VCaP (cell line): ENCODE measurements at regions not wholly inside any gene's neighbourhood (a gene's known extent, or its start where the extent isn't known, plus 50 kb on each side); places are given as distances from the start of the nearest gene placed in this dataset.

Experiments
- H3K27ac ChIP-seq: fragments of 450-650 bp; 2 replicates; pipeline ENCODE4 v1.5.1; 2017
- TF ChIP-seq, protein P1 (sequence below): fragments of 450-650 bp; conservative IDR thresholded peaks from 2 replicates; pipeline ENCODE4 v1.5.1; 2017; ENCODE audit warnings: mild to moderate bottlenecking, moderate library complexity

DNA sequence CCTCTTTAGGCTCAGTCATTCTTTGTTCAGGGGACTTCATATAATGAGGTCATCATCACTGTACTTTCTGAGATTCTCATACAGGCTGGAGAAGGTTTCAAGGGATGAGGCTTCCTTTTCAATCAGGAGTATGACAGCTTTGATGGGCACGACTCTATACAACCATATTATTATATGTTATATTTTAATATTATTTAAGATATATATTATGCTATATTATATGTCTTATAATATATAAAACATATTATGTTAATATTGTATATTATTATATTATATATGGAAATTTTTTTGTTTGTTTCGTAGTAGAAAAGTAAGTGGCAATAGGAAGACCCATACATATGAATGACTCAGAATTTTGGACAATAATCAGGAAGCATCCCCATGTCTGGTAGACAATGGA lies 78.0 kb upstream of the GATA6 start:
- H3K27ac ChIP-seq: no peak overlapping the region
- TF ChIP-seq, protein P1, sequence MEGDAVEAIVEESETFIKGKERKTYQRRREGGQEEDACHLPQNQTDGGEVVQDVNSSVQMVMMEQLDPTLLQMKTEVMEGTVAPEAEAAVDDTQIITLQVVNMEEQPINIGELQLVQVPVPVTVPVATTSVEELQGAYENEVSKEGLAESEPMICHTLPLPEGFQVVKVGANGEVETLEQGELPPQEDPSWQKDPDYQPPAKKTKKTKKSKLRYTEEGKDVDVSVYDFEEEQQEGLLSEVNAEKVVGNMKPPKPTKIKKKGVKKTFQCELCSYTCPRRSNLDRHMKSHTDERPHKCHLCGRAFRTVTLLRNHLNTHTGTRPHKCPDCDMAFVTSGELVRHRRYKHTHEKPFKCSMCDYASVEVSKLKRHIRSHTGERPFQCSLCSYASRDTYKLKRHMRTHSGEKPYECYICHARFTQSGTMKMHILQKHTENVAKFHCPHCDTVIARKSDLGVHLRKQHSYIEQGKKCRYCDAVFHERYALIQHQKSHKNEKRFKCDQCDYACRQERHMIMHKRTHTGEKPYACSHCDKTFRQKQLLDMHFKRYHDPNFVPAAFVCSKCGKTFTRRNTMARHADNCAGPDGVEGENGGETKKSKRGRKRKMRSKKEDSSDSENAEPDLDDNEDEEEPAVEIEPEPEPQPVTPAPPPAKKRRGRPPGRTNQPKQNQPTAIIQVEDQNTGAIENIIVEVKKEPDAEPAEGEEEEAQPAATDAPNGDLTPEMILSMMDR: no peak

DNA sequence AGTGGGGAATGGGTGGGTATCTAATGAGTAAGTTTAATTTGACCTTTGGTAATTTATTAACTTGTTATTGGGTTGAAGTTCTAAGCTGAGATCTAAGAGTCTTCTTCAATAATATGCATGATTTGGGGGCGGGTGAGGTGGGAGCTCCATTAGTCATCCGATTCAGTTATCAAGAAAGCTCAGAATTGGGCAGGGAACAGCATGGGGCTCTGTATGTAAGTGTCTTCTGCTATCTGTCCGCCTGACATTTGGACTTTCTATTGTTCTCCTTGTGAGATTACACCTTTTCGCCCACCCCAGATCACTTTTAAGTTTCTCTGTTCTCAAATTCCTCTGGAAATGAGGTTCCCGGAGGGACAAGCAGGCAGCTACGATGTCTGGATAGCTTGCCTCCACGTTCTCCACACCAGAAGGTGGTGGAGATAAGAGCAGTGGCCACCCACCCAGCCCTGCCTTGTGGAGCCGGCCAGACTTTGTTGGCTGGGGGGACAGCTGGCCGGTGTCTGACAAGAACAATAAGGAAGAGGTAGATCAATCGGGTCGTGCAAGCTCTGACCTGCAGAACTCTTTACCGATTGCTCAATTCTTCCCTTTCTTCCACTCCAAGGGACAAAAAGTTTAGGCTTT lies 75.5 kb upstream of the GATA6 start:
- TF ChIP-seq, protein P1: no peak
- no peak overlapping the region for H3K27ac ChIP-seq

DNA sequence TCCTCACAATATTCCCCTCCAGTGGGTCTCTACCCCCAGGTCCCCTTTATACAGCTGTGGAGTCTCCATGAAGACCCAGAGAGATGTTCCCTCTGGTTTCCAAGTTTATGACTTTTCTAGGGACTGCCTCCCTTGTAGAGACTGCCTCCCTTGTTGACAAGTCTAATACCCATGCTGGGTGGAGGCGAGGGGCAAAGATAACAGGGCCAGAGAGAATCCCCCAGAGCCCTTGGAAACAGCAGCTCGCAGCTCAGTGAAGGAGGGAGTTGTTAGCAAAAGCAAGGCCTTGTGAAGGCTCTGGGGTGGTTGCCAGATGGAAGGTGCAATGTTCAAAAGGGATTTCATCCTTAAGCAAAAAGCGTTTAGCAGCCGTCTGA lies 75.0 kb upstream of the GATA6 start:
- no peak overlapping the region for H3K27ac ChIP-seq
- TF ChIP-seq, protein P1: no peak

DNA sequence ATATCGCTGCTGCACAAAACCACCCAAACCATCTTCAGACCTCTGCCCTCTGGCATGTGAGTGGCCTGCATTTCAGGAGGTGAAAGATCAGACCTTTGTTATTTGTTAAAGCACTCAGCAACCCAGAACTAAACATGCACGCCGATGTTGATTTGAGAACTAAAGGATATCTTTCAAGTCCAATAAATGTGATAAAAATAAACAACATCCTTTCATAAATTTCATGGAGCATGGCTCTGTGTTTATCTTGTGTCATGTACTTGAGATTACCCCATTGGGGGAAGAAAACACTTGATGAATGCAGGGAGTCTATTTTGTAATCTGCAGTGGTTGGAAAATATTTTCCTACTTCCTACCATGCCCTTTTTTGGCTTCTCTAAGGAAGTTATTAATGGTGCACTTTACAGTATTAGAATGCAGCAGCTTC lies 70.8 kb upstream of the GATA6 start:
- H3K27ac ChIP-seq: no peak overlapping the region
- TF ChIP-seq, protein P1: no peak

DNA sequence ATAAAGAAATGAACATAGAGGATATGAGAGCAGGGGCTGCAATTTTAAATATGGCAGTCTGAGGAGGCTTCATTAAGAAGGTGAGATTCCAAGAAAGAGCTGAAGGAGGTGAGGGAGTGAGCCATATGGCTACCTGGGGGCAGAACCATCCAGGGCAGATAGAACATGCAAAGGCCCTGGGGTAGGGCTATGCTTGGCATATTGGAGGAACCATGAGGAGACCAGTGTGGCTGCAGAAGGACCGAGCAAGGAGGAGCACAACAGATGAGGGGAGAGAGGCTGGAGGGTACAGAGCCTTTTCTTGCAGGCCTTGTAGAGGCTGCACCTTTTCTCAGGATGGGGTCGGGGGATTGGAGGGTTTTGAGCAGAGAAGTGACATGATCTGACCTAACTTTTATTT lies 69.5 kb upstream of the GATA6 start:
- TF ChIP-seq, protein P1: no peak

DNA sequence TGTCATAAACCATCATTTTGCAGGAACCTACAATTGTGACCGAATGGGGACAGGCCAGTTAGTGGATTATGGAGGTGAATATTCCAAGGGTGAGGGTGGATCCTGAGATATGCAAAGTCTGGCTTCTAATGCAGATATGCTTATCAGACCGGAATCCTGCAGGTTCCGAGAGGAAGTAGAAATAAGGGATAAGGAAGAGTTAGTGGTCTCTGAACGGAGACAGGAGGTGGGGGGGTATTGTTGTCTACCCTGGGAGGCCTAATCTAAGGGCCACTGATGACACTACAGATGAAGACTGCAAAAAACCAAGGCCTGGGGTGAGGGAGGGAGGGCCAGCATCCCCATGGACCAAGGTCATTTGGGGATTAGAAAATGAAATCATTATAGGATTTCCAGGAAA lies 67.7 kb upstream of the GATA6 start:
- no peak overlapping the region for H3K27ac ChIP-seq
- TF ChIP-seq, protein P1: no peak

More for the DNA sequence above, 69.5 kb upstream of the GATA6 start:
- no peak overlapping the region for H3K27ac ChIP-seq

DNA sequence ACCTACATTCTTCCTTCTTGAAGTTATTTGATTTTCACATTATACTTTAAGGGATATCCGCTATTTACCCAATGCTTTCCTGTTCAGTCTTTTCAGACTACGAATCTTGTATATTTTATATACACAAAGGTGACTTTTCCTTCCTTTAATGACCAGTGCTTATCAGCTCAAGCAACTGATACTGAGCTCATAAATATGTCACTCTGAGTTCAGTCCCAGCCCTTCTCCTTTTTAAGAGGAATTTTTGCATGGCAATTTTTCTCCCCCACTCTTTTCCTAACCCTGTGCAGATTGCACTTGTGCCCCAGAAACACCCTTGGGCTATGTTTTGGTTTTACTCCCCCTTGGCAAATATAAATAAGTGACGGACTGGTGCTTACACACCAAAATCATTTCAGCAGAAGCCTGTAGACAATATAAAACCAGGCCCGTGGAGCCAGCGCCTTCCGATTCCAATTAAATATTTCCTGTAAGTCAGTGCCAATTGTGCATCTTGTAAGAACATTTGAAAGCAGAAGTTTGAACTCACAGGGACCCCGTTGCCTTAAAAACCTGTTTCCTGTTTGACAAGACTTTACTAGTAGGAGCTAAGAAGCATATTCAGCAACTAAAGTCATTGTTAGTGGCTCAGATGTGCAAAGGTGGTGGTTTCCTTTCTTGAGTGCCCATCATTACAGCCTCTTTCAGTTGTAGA lies 66.3 kb upstream of the GATA6 start:
- TF ChIP-seq, protein P1: no peak
- peak overlapping the region; percentile 55 for H3K27ac ChIP-seq
